ENCODE measurements at regions not wholly inside any gene's neighbourhood (a gene's known extent, or its start where the extent isn't known, plus 50 kb on each side); places are given as distances from the start of the nearest gene placed in this dataset.

- H3K27ac ChIP-seq (ENCODE audit: low read length) = no peak overlapping the region
- WGBS (ENCODE audit: insufficient coverage) = 95% methylated on average over 8 of the region's 8 CpGs
- H3K36me3 ChIP-seq (ENCODE audit: control insufficient read depth, insufficient read depth, low read length) = no peaks in the 10 kb centered on the region
- ATAC-seq (no peak), DNase-seq (no peak)
- Mint-ChIP-seq H3K27ac (no peak overlapping the region), H3K9me3 (no peaks in the 10 kb centered on the region), H3K4me3 (no peak overlapping the region), H3K4me1 (no peaks in the 10 kb centered on the region), H3K36me3 (no peaks in the 10 kb centered on the region), H3K27me3 (ENCODE audit: low read depth in 2 of 2) (peaks cover 0 to 12% of the 10 kb centered on the region in 2 donors)
- TF ChIP-seq, protein P1, sequence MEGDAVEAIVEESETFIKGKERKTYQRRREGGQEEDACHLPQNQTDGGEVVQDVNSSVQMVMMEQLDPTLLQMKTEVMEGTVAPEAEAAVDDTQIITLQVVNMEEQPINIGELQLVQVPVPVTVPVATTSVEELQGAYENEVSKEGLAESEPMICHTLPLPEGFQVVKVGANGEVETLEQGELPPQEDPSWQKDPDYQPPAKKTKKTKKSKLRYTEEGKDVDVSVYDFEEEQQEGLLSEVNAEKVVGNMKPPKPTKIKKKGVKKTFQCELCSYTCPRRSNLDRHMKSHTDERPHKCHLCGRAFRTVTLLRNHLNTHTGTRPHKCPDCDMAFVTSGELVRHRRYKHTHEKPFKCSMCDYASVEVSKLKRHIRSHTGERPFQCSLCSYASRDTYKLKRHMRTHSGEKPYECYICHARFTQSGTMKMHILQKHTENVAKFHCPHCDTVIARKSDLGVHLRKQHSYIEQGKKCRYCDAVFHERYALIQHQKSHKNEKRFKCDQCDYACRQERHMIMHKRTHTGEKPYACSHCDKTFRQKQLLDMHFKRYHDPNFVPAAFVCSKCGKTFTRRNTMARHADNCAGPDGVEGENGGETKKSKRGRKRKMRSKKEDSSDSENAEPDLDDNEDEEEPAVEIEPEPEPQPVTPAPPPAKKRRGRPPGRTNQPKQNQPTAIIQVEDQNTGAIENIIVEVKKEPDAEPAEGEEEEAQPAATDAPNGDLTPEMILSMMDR (IDR thresholded peaks at IDR 0.05) = no peak
- H3K9me3 ChIP-seq (ENCODE audit: control insufficient read depth, insufficient read depth, low read length) = no peaks in the 10 kb centered on the region
- H3K4me1 ChIP-seq (ENCODE audit: control insufficient read depth, insufficient read depth, low read length) = peaks cover 5% of the 10 kb centered on the region
- no peak overlapping the region for H3K4me3 ChIP-seq (ENCODE audit: low read length)
- no peaks in the 10 kb centered on the region for H3K27me3 ChIP-seq (ENCODE audit: control insufficient read depth, insufficient read depth, low read length)
- intact Hi-C loops (cut with micrococcal nuclease) = no loop called here
These were observed 168.0 kb upstream of the IER5L start for GRCh38 chr9:129346046-129346445.

GRCh38 chr9:129344641-129345495 is 166.8 kb upstream of the IER5L start:
- H3K36me3 ChIP-seq (ENCODE audit: control insufficient read depth, insufficient read depth, low read length) = no peaks in the 10 kb centered on the region
- H3K27me3 Mint-ChIP-seq (ENCODE audit: low read depth in 2 of 2) = peaks cover 0 to 12% of the 10 kb centered on the region in 2 donors
- no peak overlapping the region for H3K27ac Mint-ChIP-seq
- no peak for DNase-seq
- H3K36me3 Mint-ChIP-seq = no peaks in the 10 kb centered on the region
- no peak overlapping the region for H3K27ac ChIP-seq (ENCODE audit: low read length)
- peaks cover 5% of the 10 kb centered on the region for H3K4me1 ChIP-seq (ENCODE audit: control insufficient read depth, insufficient read depth, low read length)
- ATAC-seq = no peak
- no peak overlapping the region for H3K4me3 ChIP-seq (ENCODE audit: low read length)
- no peaks in the 10 kb centered on the region for H3K4me1 Mint-ChIP-seq
- WGBS (ENCODE audit: insufficient coverage) = 79% methylated on average over 7 of the region's 11 CpGs
- no peak overlapping the region for H3K4me3 Mint-ChIP-seq
- H3K27me3 ChIP-seq (ENCODE audit: control insufficient read depth, insufficient read depth, low read length) = no peaks in the 10 kb centered on the region
- TF ChIP-seq, protein P1 (IDR thresholded peaks at IDR 0.05) = no peak
- intact Hi-C loops (cut with micrococcal nuclease) = no loop called here
- no peaks in the 10 kb centered on the region for H3K9me3 Mint-ChIP-seq
- no peaks in the 10 kb centered on the region for H3K9me3 ChIP-seq (ENCODE audit: control insufficient read depth, insufficient read depth, low read length)

GRCh38 chr9:129343424-129344375 is 165.6 kb upstream of the IER5L start:
- H3K27ac ChIP-seq (ENCODE audit: low read length) = peak overlapping the region; percentile 32
- WGBS (ENCODE audit: insufficient coverage) = 68% methylated on average over 28 of the region's 28 CpGs
- no peaks in the 10 kb centered on the region for H3K36me3 Mint-ChIP-seq
- DNase-seq (no peak), ATAC-seq (peak in 2 of 3 donors; percentile 44 to 60)
- H3K4me3 ChIP-seq (ENCODE audit: low read length) = no peak overlapping the region
- no peaks in the 10 kb centered on the region for H3K9me3 ChIP-seq (ENCODE audit: control insufficient read depth, insufficient read depth, low read length)
- peaks cover 0 to 6% of the 10 kb centered on the region in 2 donors for H3K27me3 Mint-ChIP-seq (ENCODE audit: low read depth in 2 of 2)
- H3K27ac Mint-ChIP-seq = no peak overlapping the region
- H3K36me3 ChIP-seq (ENCODE audit: control insufficient read depth, insufficient read depth, low read length) = no peaks in the 10 kb centered on the region
- no peaks in the 10 kb centered on the region for H3K9me3 Mint-ChIP-seq
- H3K27me3 ChIP-seq (ENCODE audit: control insufficient read depth, insufficient read depth, low read length) = no peaks in the 10 kb centered on the region
- no peaks in the 10 kb centered on the region for H3K4me1 Mint-ChIP-seq
- TF ChIP-seq, protein P1 (IDR thresholded peaks at IDR 0.05) = no peak
- intact Hi-C loops (cut with micrococcal nuclease) = no loop called here
- H3K4me1 ChIP-seq (ENCODE audit: control insufficient read depth, insufficient read depth, low read length) = peaks cover 5% of the 10 kb centered on the region
- no peak overlapping the region for H3K4me3 Mint-ChIP-seq

All from natural killer cell (primary cell).